ENCODE measurements at regions not wholly inside any gene's neighbourhood (a gene's known extent, or its start where the extent isn't known, plus 50 kb on each side); places are given as distances from the start of the nearest gene placed in this dataset.
"Not testable (repeated sequence)": the region's sequence is repeated elsewhere in the genome, so short reads cannot be mapped to it uniquely, and the experiment has no call there.

DNA sequence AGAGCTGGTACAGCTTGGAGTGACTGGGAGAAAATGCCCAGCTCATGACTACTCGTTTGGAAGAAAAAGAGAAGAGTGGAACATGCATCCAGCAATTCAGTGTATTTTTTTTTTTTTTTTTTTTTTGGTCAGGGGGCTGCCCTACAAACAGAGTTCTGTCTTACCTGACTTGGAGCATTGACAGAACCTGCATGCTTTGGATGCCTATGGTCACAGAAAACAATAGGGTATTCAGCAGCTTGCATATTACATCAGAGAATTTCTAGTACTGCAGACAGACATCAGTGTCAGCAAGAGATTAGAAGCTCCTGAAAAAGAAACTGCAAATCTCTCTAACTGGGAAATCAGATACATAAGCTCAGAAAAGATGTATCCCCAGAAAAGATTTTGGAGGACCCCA, 894.4 kb downstream of the SPATA31A7 start:
- TF ChIP-seq, protein P1, sequence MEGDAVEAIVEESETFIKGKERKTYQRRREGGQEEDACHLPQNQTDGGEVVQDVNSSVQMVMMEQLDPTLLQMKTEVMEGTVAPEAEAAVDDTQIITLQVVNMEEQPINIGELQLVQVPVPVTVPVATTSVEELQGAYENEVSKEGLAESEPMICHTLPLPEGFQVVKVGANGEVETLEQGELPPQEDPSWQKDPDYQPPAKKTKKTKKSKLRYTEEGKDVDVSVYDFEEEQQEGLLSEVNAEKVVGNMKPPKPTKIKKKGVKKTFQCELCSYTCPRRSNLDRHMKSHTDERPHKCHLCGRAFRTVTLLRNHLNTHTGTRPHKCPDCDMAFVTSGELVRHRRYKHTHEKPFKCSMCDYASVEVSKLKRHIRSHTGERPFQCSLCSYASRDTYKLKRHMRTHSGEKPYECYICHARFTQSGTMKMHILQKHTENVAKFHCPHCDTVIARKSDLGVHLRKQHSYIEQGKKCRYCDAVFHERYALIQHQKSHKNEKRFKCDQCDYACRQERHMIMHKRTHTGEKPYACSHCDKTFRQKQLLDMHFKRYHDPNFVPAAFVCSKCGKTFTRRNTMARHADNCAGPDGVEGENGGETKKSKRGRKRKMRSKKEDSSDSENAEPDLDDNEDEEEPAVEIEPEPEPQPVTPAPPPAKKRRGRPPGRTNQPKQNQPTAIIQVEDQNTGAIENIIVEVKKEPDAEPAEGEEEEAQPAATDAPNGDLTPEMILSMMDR (optimal IDR thresholded peaks at IDR 0.05 in 1 of 3, IDR thresholded peaks at IDR 0.05 in 1 of 3, conservative IDR thresholded peaks at IDR 0.05 in 1 of 3; ENCODE audit: extremely low read depth in 1 of 3, insufficient read depth in 2 of 3, low read length in 3 of 3), result not testable (repeated sequence)
- TF ChIP-seq EZH2 (IDR thresholded peaks at IDR 0.05; ENCODE audit: low read length), result not testable (repeated sequence)
